GM18907 (cell line): ENCODE measurements at regions not wholly inside any gene's neighbourhood (a gene's known extent, or its start where the extent isn't known, plus 50 kb on each side); places are given as distances from the start of the nearest gene placed in this dataset.

Experiments
- ATAC-seq: cut with Tn5 transposase; IDR thresholded peaks from one replicate; pipeline ENCODE4 v1.9.1; 2021; ENCODE audit warnings: mild to moderate bottlenecking, moderate library complexity; ENCODE audit not compliant: unreplicated experiment

- no peak for ATAC-seq
Measured at GRCh38 chr4:135605076-135605475, 1403.5 kb upstream of the PABPC4L start.

GRCh38 chr4:135604531-135604930, 1402.9 kb upstream of the PABPC4L start:
- ATAC-seq: no peak

GRCh38 chr4:135601351-135601750, 1399.8 kb upstream of the PABPC4L start:
- no peak for ATAC-seq

GRCh38 chr4:135598151-135598550, 1396.6 kb upstream of the PABPC4L start:
- no peak for ATAC-seq

GRCh38 chr4:135594521-135594920, 1392.9 kb upstream of the PABPC4L start:
- no peak for ATAC-seq

- no peak for ATAC-seq
Measured at GRCh38 chr4:135575041-135575440, 1373.5 kb upstream of the PABPC4L start.

GRCh38 chr4:135573251-135573650, 1371.7 kb upstream of the PABPC4L start:
- no peak for ATAC-seq

GRCh38 chr4:135564090-135564489, 1362.5 kb upstream of the PABPC4L start:
- no peak for ATAC-seq

GRCh38 chr4:135553213-135553612, 1351.6 kb upstream of the PABPC4L start:
- ATAC-seq: no peak

GRCh38 chr4:135552131-135552530, 1350.5 kb upstream of the PABPC4L start:
- ATAC-seq: no peak

GRCh38 chr4:135548711-135549110, 1347.1 kb upstream of the PABPC4L start:
- no peak for ATAC-seq

- no peak for ATAC-seq
Measured at GRCh38 chr4:135545616-135546317, 1344.2 kb upstream of the PABPC4L start.

GRCh38 chr4:135538698-135539097, 1337.1 kb upstream of the PABPC4L start:
- no peak for ATAC-seq

- ATAC-seq: no peak
Measured at GRCh38 chr4:135533053-135533452, 1331.5 kb upstream of the PABPC4L start.

- ATAC-seq: no peak
Measured at GRCh38 chr4:135532132-135532531, 1330.5 kb upstream of the PABPC4L start.

GRCh38 chr4:135515295-135515694, 1313.7 kb upstream of the PABPC4L start:
- ATAC-seq: no peak

GRCh38 chr4:135510582-135510981, 1309.0 kb upstream of the PABPC4L start:
- no peak for ATAC-seq

GRCh38 chr4:135508006-135508714, 1306.6 kb upstream of the PABPC4L start:
- no peak for ATAC-seq

- ATAC-seq: no peak
Measured at GRCh38 chr4:135497563-135498152, 1296.1 kb upstream of the PABPC4L start.

GRCh38 chr4:135492439-135492838, 1290.8 kb upstream of the PABPC4L start:
- ATAC-seq: no peak

- no peak for ATAC-seq
Measured at GRCh38 chr4:135485371-135485770, 1283.8 kb upstream of the PABPC4L start.

GRCh38 chr4:135476272-135476671, 1274.7 kb upstream of the PABPC4L start:
- no peak for ATAC-seq
